Glomerular visceral epithelial cell (primary cell): ENCODE measurements at regions not wholly inside any gene's neighbourhood (a gene's known extent, or its start where the extent isn't known, plus 50 kb on each side); places are given as distances from the start of the nearest gene placed in this dataset.

Experiments used
- DNase-seq: peaks from one replicate; pipeline ENCODE4 v3.0.0-alpha.2; 2016; ENCODE audit errors: extremely low spot score

- no peak for DNase-seq
Observed at GRCh38 chr16:54412777-54413455, 126.3 kb upstream of the IRX3 start.

DNA sequence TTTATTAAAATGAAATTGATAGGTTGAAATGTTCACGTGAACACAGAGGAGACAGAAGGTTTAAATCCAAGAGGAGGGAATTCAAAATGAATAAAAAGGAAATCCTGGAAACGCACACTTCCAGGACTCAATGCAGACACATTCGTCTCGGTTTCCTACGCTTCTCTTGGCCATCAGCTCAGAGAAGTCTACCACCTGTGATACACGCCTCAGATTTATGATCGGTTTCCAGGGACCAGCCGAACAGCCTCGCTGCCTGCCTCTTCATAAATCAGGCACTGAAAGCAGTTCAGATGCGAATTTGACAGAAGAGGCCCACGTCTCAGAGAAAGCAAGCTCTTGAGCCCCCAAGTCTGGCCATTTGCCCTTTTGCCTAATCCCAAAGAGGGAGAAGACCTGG lies 125.5 kb upstream of the IRX3 start:
- DNase-seq: no peak

- no peak for DNase-seq
Observed at GRCh38 chr16:54411544-54411943, 125.0 kb upstream of the IRX3 start.

DNA sequence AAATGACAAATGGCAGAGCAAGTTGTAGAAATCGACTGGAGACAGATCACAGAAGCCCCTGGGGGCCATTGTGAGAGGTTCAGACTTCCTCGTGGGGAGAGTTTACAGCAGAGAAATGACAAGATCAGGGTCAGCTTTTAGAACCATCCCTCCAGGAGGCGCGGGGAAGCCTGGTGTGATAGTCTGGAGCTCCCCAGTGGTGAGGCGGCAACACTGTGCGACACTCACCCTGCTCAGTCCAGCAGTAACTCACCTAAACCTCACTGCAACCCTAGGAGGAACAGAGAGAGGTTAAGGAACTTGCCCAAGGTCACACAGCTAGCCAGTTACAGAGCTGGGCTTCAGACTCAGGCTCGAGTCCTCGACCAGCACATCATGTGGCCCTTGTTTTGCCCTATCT lies 123.4 kb upstream of the IRX3 start:
- no peak for DNase-seq

DNA sequence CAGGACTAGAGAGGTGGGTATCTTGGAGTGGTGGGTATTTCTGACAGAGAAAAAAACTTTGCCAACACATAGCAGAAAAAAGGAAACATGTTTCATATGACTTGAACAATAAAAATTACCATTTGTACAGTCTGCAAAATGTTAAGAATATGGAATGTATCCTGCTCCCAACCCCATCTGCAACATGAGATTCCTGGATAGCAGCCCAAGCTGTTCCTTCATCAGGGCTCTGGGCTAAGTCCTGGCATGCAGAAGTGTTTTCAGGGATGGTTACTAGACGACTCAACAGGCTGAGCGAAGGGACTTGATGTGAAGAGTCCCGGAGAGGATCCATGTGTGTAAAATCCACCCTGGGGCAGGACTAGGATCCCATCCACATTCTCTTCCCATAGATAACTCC lies 121.0 kb upstream of the IRX3 start:
- no peak for DNase-seq

DNA sequence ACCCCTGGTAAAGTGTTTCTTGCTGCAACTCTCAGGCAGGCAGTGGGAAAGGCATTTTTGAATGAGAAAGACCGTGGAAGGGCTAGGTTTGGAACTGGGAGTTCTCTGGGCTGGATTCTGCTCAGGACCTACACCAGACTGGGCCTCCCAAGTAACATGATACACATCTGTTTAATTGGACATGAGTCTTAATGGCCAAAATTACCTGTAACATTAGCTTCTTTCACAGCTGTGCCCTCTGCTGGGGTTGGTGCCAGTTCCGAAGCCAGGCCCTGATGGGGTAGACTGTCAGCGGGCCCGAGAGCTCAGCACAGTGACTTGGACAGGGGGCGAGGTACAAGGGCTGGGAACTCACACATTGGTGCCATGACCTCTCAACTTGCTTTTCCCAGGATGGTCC lies 118.9 kb upstream of the IRX3 start:
- DNase-seq: no peak

DNA sequence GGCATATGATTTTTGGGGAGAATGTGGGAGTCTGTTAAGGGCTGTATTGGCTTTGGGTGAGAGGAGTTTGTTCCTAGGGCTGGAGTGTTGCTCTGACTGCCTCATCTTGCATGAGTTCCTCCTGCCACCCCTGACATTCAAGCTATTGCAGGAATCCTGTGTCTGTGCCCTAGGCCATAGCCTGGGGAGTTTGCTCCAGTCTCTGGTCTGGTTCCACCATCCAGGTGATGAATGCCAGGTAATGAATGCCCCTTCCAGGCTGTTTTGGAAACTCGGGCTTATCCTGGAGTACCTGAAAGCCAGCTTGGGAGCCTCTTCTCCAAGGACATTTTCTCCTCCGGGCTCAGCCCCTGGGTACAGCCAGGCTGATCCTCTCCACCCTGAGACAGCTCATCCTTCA lies 117.0 kb upstream of the IRX3 start:
- no peak for DNase-seq

DNA sequence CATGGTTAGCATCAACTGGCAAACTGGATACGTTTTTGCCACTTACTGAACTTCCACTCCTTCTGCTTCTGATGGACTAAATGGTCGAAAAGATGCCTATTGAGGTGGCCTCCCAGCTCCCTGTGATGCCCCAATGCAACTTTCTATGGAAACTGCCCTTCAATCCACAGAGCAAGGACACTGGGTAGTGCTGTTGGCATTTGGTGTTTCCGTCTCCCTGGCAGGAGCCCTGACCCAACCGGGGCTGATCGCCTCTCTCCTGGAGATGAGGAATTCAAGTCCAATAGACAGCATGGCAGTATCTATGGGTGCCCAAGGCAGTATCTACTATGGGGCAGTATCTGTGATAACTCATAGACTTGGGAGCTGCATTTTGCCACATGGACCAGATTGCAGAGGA lies 116.3 kb upstream of the IRX3 start:
- no peak for DNase-seq

GRCh38 chr16:54402270-54402669 lies 115.7 kb upstream of the IRX3 start:
- DNase-seq: no peak

DNA sequence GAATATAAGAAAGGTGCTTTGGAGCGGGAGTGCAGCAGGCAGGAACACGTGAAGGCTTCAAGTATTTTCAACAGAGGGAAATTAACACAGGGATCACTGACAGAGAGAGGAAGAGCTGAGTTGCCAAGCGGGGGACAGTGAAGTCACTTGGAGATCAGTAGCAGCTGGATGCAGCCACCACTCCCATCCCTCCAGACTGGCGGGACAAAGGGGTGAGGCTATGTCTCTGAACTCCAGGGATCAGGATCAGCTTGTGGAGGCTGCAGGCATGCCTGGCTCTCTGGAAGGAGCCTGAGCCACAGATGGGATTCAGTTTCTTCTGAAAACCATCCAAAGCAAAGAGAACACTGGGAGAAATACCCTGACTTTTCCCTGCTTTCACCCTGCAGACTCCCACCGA lies 113.7 kb upstream of the IRX3 start:
- no peak for DNase-seq

DNA sequence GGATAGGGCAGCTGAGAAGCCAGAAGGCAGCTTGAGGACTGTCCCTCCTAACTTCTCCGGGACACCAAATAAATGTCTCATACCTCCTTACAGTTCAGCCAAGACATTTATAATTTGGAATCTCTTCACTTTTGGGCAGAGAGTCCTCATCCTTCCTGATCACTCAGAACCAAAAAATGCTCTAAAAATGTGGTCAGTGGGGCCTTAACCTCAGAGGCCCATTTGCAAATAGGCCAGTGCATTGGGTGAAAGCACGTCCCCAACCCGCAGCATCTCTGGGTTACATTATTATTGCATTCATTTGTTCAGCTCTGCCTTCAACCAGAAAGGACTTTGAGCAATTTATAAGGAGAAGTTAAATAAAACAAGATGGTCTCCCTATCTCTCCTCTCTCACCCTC lies 112.4 kb upstream of the IRX3 start:
- no peak for DNase-seq

DNA sequence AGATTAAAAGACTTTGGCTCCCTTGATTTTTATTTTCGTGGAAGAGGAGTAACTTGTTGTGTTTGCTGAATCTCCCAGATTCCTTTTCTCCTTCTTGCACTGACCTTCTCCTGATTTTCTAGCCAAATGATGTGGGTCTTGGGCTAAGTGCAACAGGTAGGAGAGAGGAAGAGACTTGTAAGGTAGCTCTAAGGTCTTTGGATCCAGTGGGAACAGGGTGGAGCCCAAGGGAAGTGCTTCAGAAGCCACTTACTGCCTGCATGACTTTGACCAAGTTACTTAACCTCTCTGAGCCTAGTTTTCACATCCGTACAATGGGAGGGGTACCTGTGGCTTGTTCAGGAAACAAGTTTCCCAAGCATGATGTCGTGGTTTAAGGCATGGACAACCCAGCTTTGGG lies 111.3 kb upstream of the IRX3 start:
- DNase-seq: no peak

- DNase-seq: peak; percentile 4
Observed at GRCh38 chr16:54397190-54397835, 110.7 kb upstream of the IRX3 start.

- DNase-seq: no peak
Observed at GRCh38 chr16:54389836-54390494, 103.4 kb upstream of the IRX3 start.

- no peak for DNase-seq
Observed at GRCh38 chr16:54385141-54385540, 98.6 kb upstream of the IRX3 start.

DNA sequence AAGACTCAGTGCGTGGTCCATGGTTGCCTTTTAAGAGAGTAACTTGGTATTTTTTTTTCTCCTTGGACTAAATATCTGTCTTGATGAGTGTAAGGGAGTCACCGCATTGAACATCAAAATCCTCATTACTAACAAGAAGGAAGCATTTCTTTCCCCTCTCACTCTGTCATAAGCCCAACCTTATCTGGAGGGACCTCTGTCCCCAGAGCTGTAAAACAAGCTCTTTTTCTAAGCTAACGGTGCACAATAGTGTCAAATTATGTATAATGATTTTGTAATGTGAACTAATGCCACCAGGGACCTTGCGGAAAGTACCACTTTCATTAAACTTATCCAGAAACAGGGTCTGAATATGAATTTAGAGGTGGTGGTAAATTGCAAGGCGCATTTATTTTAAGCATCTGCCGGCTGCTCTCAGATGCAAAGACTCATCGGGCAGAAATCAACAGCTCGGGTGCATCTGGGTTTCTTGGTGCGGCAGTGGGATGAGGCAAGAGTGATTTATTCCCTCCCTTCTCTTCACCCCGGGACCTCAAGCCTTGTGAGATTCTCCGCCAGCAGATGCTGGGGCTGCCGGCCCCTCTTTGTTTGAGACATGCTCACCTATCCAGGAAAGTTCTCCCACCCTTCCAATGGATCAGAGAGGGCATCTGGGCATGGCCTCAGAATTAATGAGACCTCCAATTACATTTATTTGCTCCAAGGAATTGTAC lies 95.2 kb upstream of the IRX3 start:
- no peak for DNase-seq

- DNase-seq: no peak
Observed at GRCh38 chr16:54375071-54375470, 88.5 kb upstream of the IRX3 start.

- peak; percentile 45 for DNase-seq
Observed at GRCh38 chr16:54373534-54374520, 87.2 kb upstream of the IRX3 start.

GRCh38 chr16:54370278-54371040 lies 83.9 kb upstream of the IRX3 start:
- no peak for DNase-seq

DNA sequence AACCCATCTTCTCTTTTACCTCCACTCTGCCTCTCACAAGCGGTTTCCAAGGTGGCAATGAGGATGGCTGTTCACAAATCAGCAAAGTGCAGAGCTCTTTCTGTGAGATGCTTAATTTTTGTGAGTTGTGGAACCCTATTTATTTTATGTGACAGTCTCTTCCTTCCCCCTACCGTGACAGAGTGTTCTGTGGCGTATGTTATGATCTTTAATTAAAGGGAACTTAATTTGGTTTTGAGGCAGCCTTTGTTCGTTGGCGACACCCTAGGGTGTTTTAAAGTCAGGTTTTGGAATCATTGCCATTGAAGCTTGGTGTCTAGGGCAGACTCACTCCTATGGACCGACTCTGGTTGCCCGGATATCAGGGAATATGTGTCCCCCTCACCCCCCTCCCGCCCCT lies 83.3 kb upstream of the IRX3 start:
- no peak for DNase-seq

DNA sequence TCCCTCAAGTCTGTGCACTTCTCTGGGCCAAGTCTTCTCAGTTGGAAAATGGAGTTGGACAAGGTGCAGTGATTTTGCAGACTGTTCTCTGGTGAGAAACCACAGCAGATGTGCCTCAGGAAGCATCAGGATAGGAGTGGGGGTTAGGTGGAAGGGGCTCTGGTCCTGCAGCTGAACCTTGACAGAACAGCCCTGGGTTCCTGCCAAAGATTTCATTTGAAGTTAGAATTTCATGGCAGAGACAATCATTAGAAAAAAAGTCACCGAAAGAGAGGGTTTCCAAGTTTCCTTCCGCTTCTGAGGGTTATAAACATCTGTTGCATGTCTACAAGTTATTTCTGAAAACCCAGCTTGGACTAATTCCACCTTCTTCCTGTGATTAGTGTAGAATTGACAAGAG lies 80.4 kb upstream of the IRX3 start:
- no peak for DNase-seq
